A549 (cell line): ENCODE measurements at regions not wholly inside any gene's neighbourhood (a gene's known extent, or its start where the extent isn't known, plus 50 kb on each side); places are given as distances from the start of the nearest gene placed in this dataset.
A peak's percentile ranks its signal among the peaks of the same experiment; 100 is the strongest.
"Not testable (repeated sequence)": the region's sequence is repeated elsewhere in the genome, so short reads cannot be mapped to it uniquely, and the experiment has no call there.

Source experiments
- ATAC-seq, 2 experiments: fragments of 200-7000 bp in 1 of 2; fragments of >200 bp in 1 of 2; cut with Nextera tagmentation in 1 of 2; cut with Tn5 transposase in 1 of 2; 3 replicates each; pipeline versions ENCODE4 v1.8.0 to v1.9.1; 2018 to 2020; ENCODE audit warnings: mild to moderate bottlenecking in 1 of 2, moderate library complexity in 1 of 2
- CTCF ChIA-PET: fragments of 300-600 bp; sonication (Branson Sonifier 250); formaldehyde crosslinking; extraction: SDS; loops from one replicate; lab custom pipeline; 2021; ENCODE audit warnings: antibody characterized with exemption, inconsistent platforms; lab: Yijun Ruan, JAX
- POLR2A ChIA-PET: fragments of 350-600 bp; formaldehyde crosslinking; extraction: SDS; loops from one replicate; lab custom pipeline; 2021; ENCODE audit warnings: antibody characterized with exemption, inconsistent platforms; lab: Yijun Ruan, JAX
- DNase-seq, 2 experiments: peaks; one replicate each; pipeline versions ENCODE4 v3.0.0 to v3.0.0-alpha.2; 2011 to 2016; ENCODE audit warnings: low read depth in 1 of 2, low spot score in 1 of 2
- FAIRE-seq: peaks from 2 replicates; lab custom pipeline; 2011; peaks lifted over from hg19 to GRCh38; lab: Jason Lieb, UNC
- H3K27ac ChIP-seq, 2 experiments: fragments of >200 bp; sonication (Bioruptor Twin); formaldehyde crosslinking; 3 replicates each; pipeline ENCODE4 v1.5.1; 2016 to 2017
- H3K4me1 ChIP-seq: fragments of >200 bp; sonication (Bioruptor Twin); formaldehyde crosslinking; 3 replicates; pipeline ENCODE4 v1.6.1; 2016
- H3K4me2 ChIP-seq: fragments of >200 bp; sonication (Bioruptor Twin); formaldehyde crosslinking; 3 replicates; pipeline ENCODE4 v1.6.1; 2016
- H3K4me3 ChIP-seq: fragments of >200 bp; sonication (Bioruptor Twin); formaldehyde crosslinking; 3 replicates; pipeline ENCODE4 v1.5.1; 2016
- H3K9me3 ChIP-seq: fragments of >200 bp; sonication (Bioruptor Twin); formaldehyde crosslinking; 3 replicates; pipeline ENCODE4 v1.6.1; 2016
- ATOH8 ChIP-seq: fragments of 250-450 bp; sonication (Bioruptor Pico); IDR thresholded peaks from 2 replicates; pipeline ENCODE4 v1.5.0; 2020; ENCODE audit warnings: low read depth, mild to moderate bottlenecking, moderate library complexity
- CEBPB ChIP-seq, 2 experiments: fragments of >200 bp in 1 of 2; sonication (Bioruptor Twin) in 1 of 2; formaldehyde crosslinking in 1 of 2; IDR thresholded peaks; 2 replicates each; pipeline ENCODE4 v1.6.1; 2012 to 2016
- CHD4 ChIP-seq: fragments of 200-600 bp; sonication (generic); IDR thresholded peaks from 2 replicates; pipeline ENCODE4 v1.6.1; 2016; ENCODE audit warnings: antibody characterized with exemption, mild to moderate bottlenecking, borderline replicate concordance
- HEYL ChIP-seq: fragments of 250-450 bp; sonication (Bioruptor Pico); IDR thresholded peaks from 2 replicates; pipeline ENCODE4 v1.8.0; 2021; ENCODE audit warnings: mild to moderate bottlenecking, moderate library complexity
- KDM1A ChIP-seq: fragments of 200-600 bp; sonication (generic); IDR thresholded peaks from 2 replicates; pipeline ENCODE4 v1.6.1; 2016; ENCODE audit warnings: low read depth, mild to moderate bottlenecking
- MAZ ChIP-seq: fragments of 150-350 bp; IDR thresholded peaks from 2 replicates; pipeline ENCODE4 v1.6.1; 2014; ENCODE audit warnings: antibody characterized with exemption, low read depth, low read length, borderline replicate concordance
- NR3C1 ChIP-seq: fragments of >200 bp; sonication (Bioruptor Twin); formaldehyde crosslinking; IDR thresholded peaks from 3 replicates; pipeline ENCODE4 v1.6.1; 2017
- RAD21 ChIP-seq, 2 experiments: fragments of >200 bp in 1 of 2; sonication (Bioruptor Twin) in 1 of 2; formaldehyde crosslinking in 1 of 2; IDR thresholded peaks in 1 of 2; conservative IDR thresholded peaks in 1 of 2; 2 replicates in 1 of 2; 3 replicates in 1 of 2; pipeline ENCODE4 v1.6.1; 2012 to 2018; ENCODE audit warnings: inconsistent platforms in 1 of 2
- RARB ChIP-seq: fragments of 250-450 bp; sonication (Bioruptor Pico); IDR thresholded peaks from 2 replicates; pipeline ENCODE4 v1.8.0; 2021; ENCODE audit warnings: mild to moderate bottlenecking, moderate library complexity
- RFX5 ChIP-seq: fragments of 450-650 bp; IDR thresholded peaks from 2 replicates; pipeline ENCODE4 v1.7.1; 2014; ENCODE audit warnings: antibody characterized with exemption, mild to moderate bottlenecking, moderate library complexity
- SMC3 ChIP-seq: fragments of >200 bp; sonication (Bioruptor Twin); formaldehyde crosslinking; IDR thresholded peaks from 3 replicates; pipeline ENCODE4 v1.6.1; 2018; ENCODE audit warnings: inconsistent platforms
- TFCP2L1 ChIP-seq: fragments of 250-450 bp; sonication (Bioruptor Pico); IDR thresholded peaks from 2 replicates; pipeline ENCODE4 v1.5.0; 2021; ENCODE audit warnings: mild to moderate bottlenecking
- ZFP36 ChIP-seq: fragments of 450-650 bp; IDR thresholded peaks from 2 replicates; pipeline ENCODE4 v1.6.1; 2014; ENCODE audit warnings: borderline replicate concordance; ENCODE audit not compliant: partially characterized antibody
- WGBS: methylation state at CpG from one replicate; pipeline ENCODE4 v1.1.6; 2017; ENCODE audit errors: missing lambda C conversion rate; 5-methylcytosine and 5-hydroxymethylcytosine counted together
- TF ChIP-seq, protein P1 (sequence below): fragments of 150-350 bp; IDR thresholded peaks from 2 replicates; pipeline ENCODE4 v1.6.1; 2014; ENCODE audit warnings: low read depth, mild to moderate bottlenecking, low read length

DNA sequence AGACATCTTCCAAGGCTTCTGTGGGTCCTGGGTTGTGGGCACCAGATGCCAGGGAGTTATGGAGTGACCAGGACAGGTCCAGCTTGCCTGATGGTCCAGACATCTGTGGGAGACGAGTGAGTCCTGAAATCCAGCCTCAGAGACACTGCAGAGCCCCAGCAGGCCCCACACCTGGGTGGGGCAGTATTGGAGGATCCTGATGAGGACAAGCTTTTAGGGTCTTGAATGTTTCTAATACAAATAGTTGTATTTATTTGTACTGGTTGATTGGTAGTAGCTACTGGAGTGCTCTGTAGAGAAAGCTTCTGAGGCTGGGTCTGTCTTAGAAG is 67.5 kb upstream of the PRR23C start:
- no peak for DNase-seq
- no peak for FAIRE-seq
- H3K27ac ChIP-seq = peak overlapping the region in 1 of 2 experiments; percentile 47; a peak in 2 of 6 replicates
- ChIA-PET POLR2A (no interaction called here), CTCF (interaction anchor here (0.6 to 4.5 kb wide), 42 partner anchors 9 to 518 kb away, joined by 3 to 87 read pairs (median 4); partner anchors contain the start of genes CEP70, FOXL2 and FOXL2NB)
- H3K4me2 ChIP-seq = peak overlapping the region; percentile 58
- peak; percentile 33 to 35; a peak in 3 of 6 replicates for ATAC-seq
- no peak overlapping the region for H3K4me3 ChIP-seq
- H3K9me3 ChIP-seq = no peaks in the 10 kb centered on the region
- H3K4me1 ChIP-seq = 0 out of 3 replicates have a peak, but pooled peaks cover 4% of the 10 kb centered on the region
- TF ChIP-seq SMC3 (no peak), ATOH8 (CRISPR knock-in tag) (no peak), CHD4 (no peak)
- TF ChIP-seq, protein P1, sequence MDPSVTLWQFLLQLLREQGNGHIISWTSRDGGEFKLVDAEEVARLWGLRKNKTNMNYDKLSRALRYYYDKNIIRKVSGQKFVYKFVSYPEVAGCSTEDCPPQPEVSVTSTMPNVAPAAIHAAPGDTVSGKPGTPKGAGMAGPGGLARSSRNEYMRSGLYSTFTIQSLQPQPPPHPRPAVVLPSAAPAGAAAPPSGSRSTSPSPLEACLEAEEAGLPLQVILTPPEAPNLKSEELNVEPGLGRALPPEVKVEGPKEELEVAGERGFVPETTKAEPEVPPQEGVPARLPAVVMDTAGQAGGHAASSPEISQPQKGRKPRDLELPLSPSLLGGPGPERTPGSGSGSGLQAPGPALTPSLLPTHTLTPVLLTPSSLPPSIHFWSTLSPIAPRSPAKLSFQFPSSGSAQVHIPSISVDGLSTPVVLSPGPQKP = no peak
- WGBS = 0% methylated on average over 1 of the region's 1 CpG

DNA sequence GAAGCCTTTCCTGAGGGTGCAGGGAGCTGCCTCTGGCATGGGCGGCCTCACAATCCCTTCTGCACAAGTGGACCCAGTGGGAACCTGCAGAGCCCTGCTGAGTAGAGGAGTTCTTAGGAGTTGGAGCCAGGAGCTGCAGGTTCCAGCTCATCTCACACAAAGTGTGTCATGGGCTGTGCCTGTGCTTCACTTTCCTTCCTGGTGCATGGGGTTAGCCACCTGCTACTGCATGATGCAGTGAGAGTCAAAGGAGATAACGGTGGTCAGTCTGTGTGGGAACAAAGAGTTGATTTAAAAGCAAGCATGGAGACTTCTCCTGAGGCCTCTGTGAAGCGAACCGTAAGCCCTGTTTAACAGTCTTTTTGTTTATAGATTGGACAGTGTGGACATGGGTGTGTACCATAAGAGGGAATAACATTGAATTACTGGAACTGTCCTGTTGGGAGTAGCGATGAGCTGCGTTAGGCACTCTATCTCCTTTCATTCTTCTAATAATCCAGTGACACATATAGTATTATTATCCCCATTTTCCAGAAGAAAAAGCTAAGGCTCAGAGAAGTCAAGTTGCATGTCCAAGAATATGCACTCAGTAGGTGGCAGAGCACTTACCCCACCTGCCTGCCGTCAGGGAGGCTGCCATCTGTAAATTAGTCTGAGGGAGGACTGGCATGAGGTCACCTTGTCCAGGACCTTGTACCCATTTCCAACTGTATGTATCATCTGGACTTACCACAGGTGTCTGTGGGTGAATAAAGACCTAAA is 68.7 kb upstream of the PRR23C start:
- FAIRE-seq = no peak
- TF ChIP-seq MAZ (no peak), NR3C1 (no peak), RAD21 (conservative IDR thresholded peaks at IDR 0.05 in 1 of 2, IDR thresholded peaks at IDR 0.05 in 1 of 2) (peak in 1 of 2 experiments; percentile 53; a peak in 2 of 5 replicates)
- TF ChIP-seq, all 56 proteins: peak for 1
- ChIA-PET POLR2A (no interaction called here), CTCF (interaction anchor here (0.6 to 4.5 kb wide), 10 partner anchors 11 to 344 kb away, joined by 3 to 87 read pairs (median 6); no protein-coding TSS in a partner anchor)
- ATAC-seq (peak in 1 of 2 experiments; percentile 65; a peak in 3 of 6 replicates), DNase-seq (no peak)
- H3K4me3 ChIP-seq = no peak overlapping the region
- no peak overlapping the region for H3K4me2 ChIP-seq
- no peaks in the 10 kb centered on the region for H3K9me3 ChIP-seq
- 0 out of 3 replicates have a peak, but pooled peaks cover 4% of the 10 kb centered on the region for H3K4me1 ChIP-seq
- no peak overlapping the region for H3K27ac ChIP-seq
- 66% methylated on average over 6 of the region's 7 CpGs for WGBS

DNA sequence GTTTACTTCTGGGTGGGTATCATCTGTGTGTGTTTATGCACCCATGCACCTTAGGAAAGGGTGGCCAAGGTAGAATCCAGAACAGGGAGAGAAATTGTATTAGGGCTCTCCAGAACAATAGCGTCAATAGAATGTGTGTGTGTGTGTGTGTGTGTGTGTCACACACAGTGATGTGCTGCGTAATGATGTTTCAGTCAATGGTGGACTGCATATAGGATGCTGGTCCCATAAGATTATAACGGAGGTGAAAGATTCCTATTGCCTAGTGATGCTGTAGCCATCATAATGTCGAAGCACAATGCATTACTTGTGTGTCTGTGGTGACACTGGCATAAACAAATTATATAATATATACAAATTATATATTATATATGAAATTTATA is 69.3 kb upstream of the PRR23C start:
- H3K4me1 ChIP-seq = 0 out of 3 replicates have a peak, but pooled peaks cover 4% of the 10 kb centered on the region
- TF ChIP-seq ZFP36 (no peak), TFCP2L1 (no peak), CEBPB (IDR thresholded peaks at IDR 0.05) (no peak), RARB (CRISPR knock-in tag) (no peak), HEYL (CRISPR knock-in tag) (no peak), RFX5 (no peak), KDM1A (no peak), SMC3 (no peak)
- no peak overlapping the region for H3K27ac ChIP-seq
- WGBS = 67% methylated on average over 4 of the region's 4 CpGs
- H3K4me2 ChIP-seq = no peak overlapping the region
- POLR2A ChIA-PET = no interaction called here
- H3K9me3 ChIP-seq = no peaks in the 10 kb centered on the region
- FAIRE-seq (no peak), ATAC-seq (no peak), DNase-seq (no peak)
- H3K4me3 ChIP-seq = no peak overlapping the region
- CTCF ChIA-PET = interaction anchor here (0.6 to 4.5 kb wide), 4 partner anchors 10 to 216 kb away, joined by 3 to 87 read pairs (median 33); no protein-coding TSS in a partner anchor

DNA sequence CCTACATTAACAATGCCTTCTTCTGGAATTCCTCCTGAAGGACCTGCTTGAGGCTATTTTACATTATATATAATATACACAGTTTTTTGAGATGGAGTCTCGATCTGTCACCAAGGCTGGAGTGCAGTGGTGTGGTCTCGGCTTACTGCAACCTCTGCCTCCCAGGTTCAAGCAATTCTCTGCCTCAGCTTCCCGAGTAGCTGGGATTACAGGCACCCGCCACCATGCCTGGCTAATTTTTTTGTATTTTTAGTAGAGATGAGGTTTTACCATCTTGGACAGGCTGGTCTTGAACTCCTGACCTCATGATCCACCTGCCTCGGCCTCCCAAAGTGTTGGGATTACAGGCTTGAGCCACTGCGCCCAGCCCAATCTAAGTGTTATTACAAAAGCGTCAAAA is 71.9 kb upstream of the PRR23C start:
- ATAC-seq = not testable (repeated sequence)
- WGBS = 77% methylated on average over 7 of the region's 7 CpGs

More for the DNA sequence above, 71.9 kb upstream of the PRR23C start:
- CTCF ChIA-PET = interaction anchor here (1.4 kb wide), 1 partner anchor 212 kb away, joined by 6 read pairs; no protein-coding TSS in a partner anchor
- FAIRE-seq, H3K4me3 ChIP-seq, H3K9me3 ChIP-seq, H3K4me2 ChIP-seq, H3K27ac ChIP-seq, DNase-seq, POLR2A ChIA-PET: not testable (repeated sequence)
- H3K4me1 ChIP-seq = peaks cover 21% of the 10 kb centered on the region
